ENCODE measurements at regions not wholly inside any gene's neighbourhood (a gene's known extent, or its start where the extent isn't known, plus 50 kb on each side); places are given as distances from the start of the nearest gene placed in this dataset.

DNA sequence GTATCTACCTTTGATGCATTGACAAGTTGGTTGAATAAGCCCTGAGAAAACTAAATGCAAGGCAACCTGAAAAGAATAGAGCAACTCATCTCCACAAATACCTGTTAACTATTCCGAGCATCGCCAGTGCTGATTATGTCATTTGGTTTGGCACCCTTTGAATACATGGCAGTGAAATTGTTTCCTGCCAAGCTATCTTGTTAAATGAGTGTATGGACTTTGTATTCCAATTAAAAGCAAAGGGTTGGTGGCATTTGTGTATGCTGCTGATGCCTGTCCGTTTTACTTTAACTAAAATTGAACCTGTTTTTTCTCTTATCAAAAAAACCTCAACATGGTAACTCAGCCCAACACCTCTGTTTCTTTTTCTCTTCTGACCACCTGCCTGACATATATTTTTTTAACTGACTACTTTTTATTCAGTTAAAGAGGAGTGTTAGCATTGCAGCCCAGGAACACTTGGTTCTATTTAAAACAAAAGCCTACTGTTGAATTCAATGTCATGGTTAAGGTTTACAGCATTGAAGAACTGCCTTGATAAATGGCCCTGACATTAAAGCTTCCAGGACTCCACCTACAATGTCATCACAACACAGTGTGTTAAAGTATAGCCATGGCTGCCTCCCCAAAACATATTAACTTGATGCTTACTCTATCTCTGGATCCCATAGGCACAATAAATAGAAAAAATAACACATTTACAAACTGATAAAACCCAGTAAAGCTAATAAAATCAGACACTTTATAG, 838.3 kb upstream of the NOVA1 start:
- in situ Hi-C loops (cut with HindIII; ENCODE audit: low sequenced_read_pairs): no loop called here
- DNase-seq (ENCODE audit: low read depth): no peak

DNA sequence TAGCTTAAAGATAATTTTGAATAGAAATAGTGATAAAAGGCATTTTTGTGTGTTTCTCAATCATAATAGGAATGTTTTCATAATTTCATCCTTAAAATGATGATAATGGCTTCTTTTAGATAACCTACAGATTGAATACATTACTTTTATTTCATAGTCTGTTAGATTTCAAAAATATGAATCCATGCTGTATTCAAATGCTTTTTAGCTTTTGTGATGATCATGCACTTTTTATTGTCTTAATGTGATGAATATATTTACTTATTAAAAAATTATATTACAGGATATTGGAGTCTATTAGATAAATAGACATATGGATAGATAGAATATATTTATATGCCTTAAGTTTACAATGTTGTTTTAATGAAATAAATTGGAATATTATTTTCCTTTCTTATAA, 886.8 kb upstream of the NOVA1 start:
- DNase-seq (ENCODE audit: low read depth): no peak
- in situ Hi-C loops (cut with HindIII; ENCODE audit: low sequenced_read_pairs): no loop called here
- TF ChIP-seq, protein P1, sequence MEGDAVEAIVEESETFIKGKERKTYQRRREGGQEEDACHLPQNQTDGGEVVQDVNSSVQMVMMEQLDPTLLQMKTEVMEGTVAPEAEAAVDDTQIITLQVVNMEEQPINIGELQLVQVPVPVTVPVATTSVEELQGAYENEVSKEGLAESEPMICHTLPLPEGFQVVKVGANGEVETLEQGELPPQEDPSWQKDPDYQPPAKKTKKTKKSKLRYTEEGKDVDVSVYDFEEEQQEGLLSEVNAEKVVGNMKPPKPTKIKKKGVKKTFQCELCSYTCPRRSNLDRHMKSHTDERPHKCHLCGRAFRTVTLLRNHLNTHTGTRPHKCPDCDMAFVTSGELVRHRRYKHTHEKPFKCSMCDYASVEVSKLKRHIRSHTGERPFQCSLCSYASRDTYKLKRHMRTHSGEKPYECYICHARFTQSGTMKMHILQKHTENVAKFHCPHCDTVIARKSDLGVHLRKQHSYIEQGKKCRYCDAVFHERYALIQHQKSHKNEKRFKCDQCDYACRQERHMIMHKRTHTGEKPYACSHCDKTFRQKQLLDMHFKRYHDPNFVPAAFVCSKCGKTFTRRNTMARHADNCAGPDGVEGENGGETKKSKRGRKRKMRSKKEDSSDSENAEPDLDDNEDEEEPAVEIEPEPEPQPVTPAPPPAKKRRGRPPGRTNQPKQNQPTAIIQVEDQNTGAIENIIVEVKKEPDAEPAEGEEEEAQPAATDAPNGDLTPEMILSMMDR (IDR thresholded peaks at IDR 0.05; ENCODE audit: low read depth, low read length, missing control alignments): no peak
- no peak overlapping the region for H3K4me3 ChIP-seq (ENCODE audit: low read depth, low read length)

More for the DNA sequence above, 838.3 kb upstream of the NOVA1 start:
- no peak overlapping the region for H3K4me3 ChIP-seq (ENCODE audit: low read depth, low read length)
- TF ChIP-seq, protein P1 (IDR thresholded peaks at IDR 0.05; ENCODE audit: low read depth, low read length, missing control alignments): no peak

DNA sequence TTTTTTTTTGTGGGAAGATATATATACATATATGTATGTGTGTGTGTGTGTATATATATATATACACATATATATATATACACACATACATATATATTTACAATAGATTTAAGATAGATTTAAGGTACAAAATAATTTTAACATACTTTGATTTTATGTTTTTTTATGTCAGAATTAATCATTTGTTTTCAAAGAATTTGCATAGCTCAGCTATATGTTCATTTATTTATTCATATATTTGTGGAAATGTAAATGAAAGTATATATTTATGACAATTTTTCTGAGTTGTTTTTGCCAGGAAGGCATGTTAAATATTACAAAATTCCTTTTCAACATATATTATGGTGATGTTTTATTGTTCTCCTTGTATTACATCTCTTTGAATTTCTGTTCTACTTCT, 887.4 kb upstream of the NOVA1 start:
- DNase-seq (ENCODE audit: low read depth): no peak
- TF ChIP-seq, protein P1 (IDR thresholded peaks at IDR 0.05; ENCODE audit: low read depth, low read length, missing control alignments): no peak
- H3K4me3 ChIP-seq (ENCODE audit: low read depth, low read length): no peak overlapping the region
- in situ Hi-C loops (cut with HindIII; ENCODE audit: low sequenced_read_pairs): no loop called here

DNA sequence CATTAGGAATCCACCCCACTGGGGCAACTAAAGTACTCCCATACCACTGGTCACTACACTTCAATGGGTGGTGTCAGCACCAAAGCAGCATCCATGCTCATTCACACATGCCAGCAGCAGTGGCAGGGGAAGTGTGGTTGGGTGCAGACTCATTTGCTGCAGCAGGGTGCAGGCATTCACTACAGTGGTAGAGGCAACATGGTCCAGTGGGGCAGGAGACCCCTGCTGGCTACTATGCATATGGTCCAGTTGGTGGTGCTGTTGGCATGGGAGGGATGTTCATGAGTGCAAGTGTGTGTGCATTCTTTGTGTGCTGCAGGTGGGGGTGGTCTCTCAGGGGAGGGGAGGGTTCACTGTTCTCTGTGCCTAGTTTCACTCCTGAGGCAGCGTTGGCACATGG, 908.4 kb upstream of the NOVA1 start:
- H3K4me3 ChIP-seq (ENCODE audit: low read depth, low read length): no peak overlapping the region
- TF ChIP-seq, protein P1 (IDR thresholded peaks at IDR 0.05; ENCODE audit: low read depth, low read length, missing control alignments): no peak
- in situ Hi-C loops (cut with HindIII; ENCODE audit: low sequenced_read_pairs): no loop called here
- DNase-seq (ENCODE audit: low read depth): no peak

DNA sequence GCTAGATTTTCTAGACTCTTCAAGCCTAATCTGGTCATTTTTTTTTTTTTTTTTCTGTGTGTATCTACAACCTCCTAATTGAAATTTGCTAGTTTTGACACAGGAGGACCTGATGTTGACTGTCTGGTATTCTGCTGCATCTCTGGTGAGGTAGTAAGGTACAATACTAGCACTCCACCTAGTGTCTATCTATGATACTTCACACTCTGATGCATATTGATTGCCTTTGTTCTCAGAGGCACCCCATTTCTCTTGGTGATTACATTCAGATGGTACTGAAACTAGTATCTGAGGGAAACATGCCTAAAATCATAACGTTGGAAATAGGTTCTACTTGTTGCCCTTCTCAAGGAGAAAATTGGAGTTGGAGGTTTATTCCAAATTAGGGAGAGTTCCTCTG, 930.5 kb upstream of the NOVA1 start:
- peak; percentile 43 for DNase-seq (ENCODE audit: low read depth)
- H3K4me3 ChIP-seq (ENCODE audit: low read depth, low read length): no peak overlapping the region
- TF ChIP-seq, protein P1 (IDR thresholded peaks at IDR 0.05; ENCODE audit: low read depth, low read length, missing control alignments): peak; percentile 70
- in situ Hi-C loops (cut with HindIII; ENCODE audit: low sequenced_read_pairs): no loop called here

DNA sequence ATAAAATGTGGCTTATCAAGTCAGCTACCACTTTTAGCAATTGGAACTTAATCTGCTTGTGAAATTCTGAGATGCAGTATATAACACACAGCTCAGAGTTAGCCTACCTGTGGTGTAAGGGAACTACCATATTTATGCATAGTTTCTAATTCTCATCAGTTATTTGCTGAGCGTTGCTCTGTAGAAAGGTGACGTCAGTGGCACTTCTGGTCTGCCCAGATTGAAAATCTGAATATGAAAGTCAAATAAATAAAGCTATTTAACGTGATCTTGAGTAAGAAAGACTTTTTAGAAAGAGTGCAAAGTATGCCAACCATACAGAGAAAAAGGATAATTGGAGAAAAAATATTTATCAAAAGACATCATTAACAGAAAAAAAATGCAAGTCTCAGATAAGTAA, 938.9 kb upstream of the NOVA1 start:
- TF ChIP-seq, protein P1 (IDR thresholded peaks at IDR 0.05; ENCODE audit: low read depth, low read length, missing control alignments): no peak
- DNase-seq (ENCODE audit: low read depth): no peak
- H3K4me3 ChIP-seq (ENCODE audit: low read depth, low read length): no peak overlapping the region
- in situ Hi-C loops (cut with HindIII; ENCODE audit: low sequenced_read_pairs): no loop called here
